Neural progenitor cell (in vitro differentiated cells): ENCODE measurements at regions not wholly inside any gene's neighbourhood (a gene's known extent, or its start where the extent isn't known, plus 50 kb on each side); places are given as distances from the start of the nearest gene placed in this dataset.

ENCODE experiments used
- DNase-seq: peaks from one replicate; pipeline ENCODE4 v3.0.0-alpha.2; 2016; ENCODE audit warnings: low spot score
- H2AFZ ChIP-seq: fragments of 200-600 bp; sonication (generic); replicated peaks from 2 replicates; pipeline ENCODE4 v1.6.1; 2016; ENCODE audit warnings: antibody characterized with exemption
- H3F3A ChIP-seq: fragments of 200-600 bp; sonication (generic); 2 replicates; pipeline ENCODE4 v1.6.1; 2016; ENCODE audit warnings: antibody characterized with exemption, low read depth
- H3K27ac ChIP-seq: fragments of 200-600 bp; sonication (generic); 2 replicates; pipeline ENCODE4 v1.5.1; 2016; ENCODE audit warnings: mild to moderate bottlenecking
- H3K27me3 ChIP-seq: fragments of 200-600 bp; sonication (generic); 2 replicates; pipeline ENCODE4 v1.6.1; 2016; ENCODE audit warnings: mild to moderate bottlenecking, moderate library complexity
- H3K36me3 ChIP-seq: fragments of 200-600 bp; sonication (generic); 2 replicates; pipeline ENCODE4 v1.5.1; 2016
- H3K4me1 ChIP-seq: fragments of 200-600 bp; sonication (generic); 2 replicates; pipeline ENCODE4 v1.6.1; 2016; ENCODE audit warnings: mixed run types
- H3K4me2 ChIP-seq: fragments of 200-600 bp; sonication (generic); 2 replicates; pipeline ENCODE4 v1.6.1; 2016
- H3K4me3 ChIP-seq: fragments of 200-600 bp; sonication (generic); 2 replicates; pipeline ENCODE4 v1.5.1; 2016
- H3K79me2 ChIP-seq: fragments of 200-600 bp; sonication (generic); 2 replicates; pipeline ENCODE4 v1.6.1; 2016; ENCODE audit warnings: low read depth
- H3K9ac ChIP-seq: fragments of 200-600 bp; sonication (generic); 2 replicates; pipeline ENCODE4 v1.6.1; 2016
- H3K9me3 ChIP-seq: fragments of 200-600 bp; sonication (generic); 2 replicates; pipeline ENCODE4 v1.5.1; 2016; ENCODE audit warnings: low read depth
- H4K20me1 ChIP-seq: fragments of 200-600 bp; sonication (generic); 2 replicates; pipeline ENCODE4 v1.6.1; 2016; ENCODE audit warnings: low read depth
- H3K27ac Mint-ChIP-seq: 3 replicates; pipeline ENCODE4 v1.8.0; 2021; ENCODE audit warnings: mixed read lengths
- H3K27me3 Mint-ChIP-seq: 2 replicates; pipeline ENCODE4 v1.8.0; 2022; ENCODE audit warnings: low read depth, mild to moderate bottlenecking, inconsistent platforms, moderate library complexity, mixed read lengths; ENCODE audit not compliant: insufficient read depth
- H3K36me3 Mint-ChIP-seq: 3 replicates; pipeline ENCODE4 v1.8.0; 2021; ENCODE audit warnings: mixed read lengths
- H3K4me1 Mint-ChIP-seq: 3 replicates; pipeline ENCODE4 v1.8.0; 2021; ENCODE audit warnings: mixed read lengths
- H3K4me3 Mint-ChIP-seq: 3 replicates; pipeline ENCODE4 v1.8.0; 2021; ENCODE audit warnings: mild to moderate bottlenecking, moderate library complexity, mixed read lengths
- H3K9me3 Mint-ChIP-seq: 3 replicates; pipeline ENCODE4 v1.8.0; 2020; ENCODE audit warnings: mixed read lengths
- EZH2 ChIP-seq: fragments of 200-600 bp; sonication (generic); IDR thresholded peaks from 2 replicates; pipeline ENCODE4 v1.6.1; 2017; ENCODE audit warnings: antibody characterized with exemption, mild to moderate bottlenecking, moderate library complexity
- EZH2phosphoT487 ChIP-seq: fragments of 200-600 bp; sonication (generic); IDR thresholded peaks from 2 replicates; pipeline ENCODE4 v1.6.1; 2017; ENCODE audit warnings: antibody characterized with exemption
- TF ChIP-seq, protein P1 (sequence below): fragments of 200-600 bp; sonication (generic); IDR thresholded peaks from 2 replicates; pipeline ENCODE4 v1.5.1; 2017; ENCODE audit warnings: antibody characterized with exemption, mild to moderate bottlenecking

DNA sequence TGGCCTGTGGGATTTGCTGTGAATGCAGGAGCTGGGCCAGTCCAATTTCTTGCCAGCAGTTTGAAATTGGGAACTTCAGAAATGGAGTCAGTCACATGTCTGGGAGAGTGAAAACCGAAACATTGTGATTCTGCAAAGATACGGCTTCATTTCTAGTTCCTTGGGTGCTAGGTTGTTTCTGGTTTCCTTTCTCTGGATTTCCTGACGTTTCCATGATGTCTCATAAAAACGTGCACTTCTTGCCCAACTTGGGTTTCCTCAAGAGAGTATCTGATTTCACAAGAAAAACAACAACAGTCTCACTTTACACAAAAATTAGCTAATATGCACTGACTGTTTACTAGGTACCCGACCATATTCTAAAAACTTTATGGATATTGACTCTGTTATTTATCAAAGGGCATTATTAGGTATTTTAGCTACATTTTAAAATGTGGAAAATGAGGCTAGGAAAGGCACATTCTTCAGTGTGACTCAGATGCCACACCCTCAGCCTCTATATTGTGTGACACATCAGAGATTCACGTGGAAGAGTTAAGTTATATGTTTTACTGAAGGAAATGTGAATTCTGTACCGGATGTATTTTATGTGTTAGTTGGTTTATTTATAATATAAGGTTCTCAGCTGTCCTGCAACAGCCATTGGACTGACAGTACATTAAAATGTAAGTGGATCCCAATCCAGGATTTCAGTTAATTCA lies 225.0 kb upstream of the PUDP start:
- no peak overlapping the region for H3K27ac ChIP-seq
- no peaks in the 10 kb centered on the region for H3K36me3 ChIP-seq
- H3K27ac Mint-ChIP-seq, result no peak overlapping the region
- H2AFZ ChIP-seq, result no peak overlapping the region
- H3K27me3 ChIP-seq, result no peaks in the 10 kb centered on the region
- peaks cover 9% of the 10 kb centered on the region for H3K27me3 Mint-ChIP-seq
- TF ChIP-seq, protein P1, sequence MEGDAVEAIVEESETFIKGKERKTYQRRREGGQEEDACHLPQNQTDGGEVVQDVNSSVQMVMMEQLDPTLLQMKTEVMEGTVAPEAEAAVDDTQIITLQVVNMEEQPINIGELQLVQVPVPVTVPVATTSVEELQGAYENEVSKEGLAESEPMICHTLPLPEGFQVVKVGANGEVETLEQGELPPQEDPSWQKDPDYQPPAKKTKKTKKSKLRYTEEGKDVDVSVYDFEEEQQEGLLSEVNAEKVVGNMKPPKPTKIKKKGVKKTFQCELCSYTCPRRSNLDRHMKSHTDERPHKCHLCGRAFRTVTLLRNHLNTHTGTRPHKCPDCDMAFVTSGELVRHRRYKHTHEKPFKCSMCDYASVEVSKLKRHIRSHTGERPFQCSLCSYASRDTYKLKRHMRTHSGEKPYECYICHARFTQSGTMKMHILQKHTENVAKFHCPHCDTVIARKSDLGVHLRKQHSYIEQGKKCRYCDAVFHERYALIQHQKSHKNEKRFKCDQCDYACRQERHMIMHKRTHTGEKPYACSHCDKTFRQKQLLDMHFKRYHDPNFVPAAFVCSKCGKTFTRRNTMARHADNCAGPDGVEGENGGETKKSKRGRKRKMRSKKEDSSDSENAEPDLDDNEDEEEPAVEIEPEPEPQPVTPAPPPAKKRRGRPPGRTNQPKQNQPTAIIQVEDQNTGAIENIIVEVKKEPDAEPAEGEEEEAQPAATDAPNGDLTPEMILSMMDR, result no peak
- TF ChIP-seq EZH2, result no peak
- no peaks in the 10 kb centered on the region for H3F3A ChIP-seq
- no peaks in the 10 kb centered on the region for H3K36me3 Mint-ChIP-seq
- H3K4me1 Mint-ChIP-seq, result no peaks in the 10 kb centered on the region
- H3K9me3 Mint-ChIP-seq, result peaks cover 9% of the 10 kb centered on the region
- DNase-seq, result no peak
- no peak overlapping the region for H3K4me2 ChIP-seq
- H3K9ac ChIP-seq, result no peak overlapping the region
- no peaks in the 10 kb centered on the region for H3K79me2 ChIP-seq
- no peak overlapping the region for H3K4me3 ChIP-seq
- H3K4me1 ChIP-seq, result no peaks in the 10 kb centered on the region
- no peaks in the 10 kb centered on the region for H4K20me1 ChIP-seq
- no peak overlapping the region for H3K4me3 Mint-ChIP-seq
- no peaks in the 10 kb centered on the region for H3K9me3 ChIP-seq

DNA sequence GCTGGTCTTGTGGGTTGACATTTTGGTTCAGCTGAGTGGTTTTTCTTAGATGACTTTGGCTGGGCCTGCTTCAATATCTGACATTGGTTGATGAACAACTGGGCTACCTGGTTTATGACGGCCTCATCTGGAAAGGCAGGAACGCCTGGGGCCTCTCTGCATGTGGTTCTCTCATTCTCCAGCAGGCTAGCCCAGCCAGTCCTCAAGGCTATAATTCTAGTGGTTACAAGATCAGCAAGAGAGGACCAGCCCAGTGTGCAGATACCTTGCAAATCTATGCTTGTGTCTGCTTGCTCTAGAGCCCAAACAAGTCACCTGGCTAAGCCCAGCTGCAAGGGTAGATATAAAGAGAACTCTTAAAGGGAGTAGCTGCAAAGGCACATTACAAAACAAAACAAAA lies 214.2 kb upstream of the PUDP start:
- H3K27ac ChIP-seq, result no peak overlapping the region
- Mint-ChIP-seq H3K27ac (no peak overlapping the region), H3K27me3 (no peaks in the 10 kb centered on the region), H3K36me3 (no peaks in the 10 kb centered on the region), H3K4me1 (peaks cover 26% of the 10 kb centered on the region), H3K4me3 (no peak overlapping the region), H3K9me3 (peaks cover 3% of the 10 kb centered on the region)
- H3K9me3 ChIP-seq, result no peaks in the 10 kb centered on the region
- H2AFZ ChIP-seq, result no peak overlapping the region
- H3K27me3 ChIP-seq, result no peaks in the 10 kb centered on the region
- H3K9ac ChIP-seq, result no peak overlapping the region
- no peaks in the 10 kb centered on the region for H3K36me3 ChIP-seq
- H3K4me2 ChIP-seq, result no peak overlapping the region
- H3K4me3 ChIP-seq, result no peak overlapping the region
- H3F3A ChIP-seq, result no peaks in the 10 kb centered on the region
- no peaks in the 10 kb centered on the region for H4K20me1 ChIP-seq
- no peaks in the 10 kb centered on the region for H3K79me2 ChIP-seq
- no peaks in the 10 kb centered on the region for H3K4me1 ChIP-seq
- TF ChIP-seq EZH2phosphoT487, result no peak
- no peak for TF ChIP-seq EZH2
- TF ChIP-seq, protein P1, result no peak
- no peak for DNase-seq

DNA sequence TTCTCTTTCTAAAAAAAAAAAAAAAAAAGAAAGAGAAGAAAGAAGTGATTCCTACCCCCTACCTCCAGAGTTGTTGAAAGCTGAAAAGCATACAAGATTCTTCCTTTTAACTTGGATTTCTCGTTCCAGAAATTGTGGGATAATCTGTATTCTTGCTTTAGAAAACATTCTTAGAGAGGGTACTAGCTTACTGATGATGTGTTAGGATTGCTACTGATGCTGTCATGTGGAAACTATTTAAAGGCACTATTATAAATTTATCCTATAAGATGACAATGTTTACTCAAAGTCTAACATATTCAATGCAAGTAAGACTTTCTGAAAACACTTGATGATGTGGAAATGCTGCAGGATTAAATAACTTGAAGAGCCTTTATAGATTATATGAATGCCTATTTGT lies 204.0 kb upstream of the PUDP start:
- no peak for DNase-seq
- Histone ChIP-seq H3K9me3 (peaks cover 9% of the 10 kb centered on the region), H3F3A (no peaks in the 10 kb centered on the region), H2AFZ (no peak overlapping the region), H4K20me1 (no peaks in the 10 kb centered on the region), H3K27me3 (no peaks in the 10 kb centered on the region), H3K36me3 (no peaks in the 10 kb centered on the region), H3K4me3 (no peak overlapping the region), H3K9ac (no peak overlapping the region), H3K4me1 (no peaks in the 10 kb centered on the region), H3K4me2 (no peak overlapping the region), H3K27ac (no peak overlapping the region), H3K79me2 (no peaks in the 10 kb centered on the region)
- no peaks in the 10 kb centered on the region for H3K9me3 Mint-ChIP-seq
- no peaks in the 10 kb centered on the region for H3K36me3 Mint-ChIP-seq
- H3K4me3 Mint-ChIP-seq, result no peak overlapping the region
- H3K4me1 Mint-ChIP-seq, result peaks cover 19% of the 10 kb centered on the region
- H3K27ac Mint-ChIP-seq, result no peak overlapping the region
- TF ChIP-seq EZH2phosphoT487 (no peak), EZH2 (no peak)
- TF ChIP-seq, protein P1, result no peak
- no peaks in the 10 kb centered on the region for H3K27me3 Mint-ChIP-seq
